ENCODE measurements at regions not wholly inside any gene's neighbourhood (a gene's known extent, or its start where the extent isn't known, plus 50 kb on each side); places are given as distances from the start of the nearest gene placed in this dataset.
A peak's percentile ranks its signal among the peaks of the same experiment; 100 is the strongest.
"Not testable (repeated sequence)": the region's sequence is repeated elsewhere in the genome, so short reads cannot be mapped to it uniquely, and the experiment has no call there.

DNA sequence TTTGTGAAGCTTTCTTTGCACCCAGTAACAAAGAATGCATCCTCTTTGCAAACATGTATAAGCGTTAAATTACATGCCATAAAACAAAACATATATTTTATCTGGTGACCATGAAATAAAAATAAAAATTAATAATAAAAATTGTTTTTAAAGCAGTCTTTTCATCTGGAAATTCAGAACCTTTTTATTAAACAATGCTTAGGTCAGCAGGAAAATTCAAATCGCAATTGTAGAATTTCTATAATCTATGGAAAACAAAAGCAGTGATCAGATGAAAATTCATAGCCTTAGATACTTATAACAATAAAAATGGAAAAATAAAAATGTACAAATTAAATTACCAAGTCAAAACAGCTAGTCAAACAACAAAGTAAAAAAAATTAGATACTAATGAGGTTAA is 435.9 kb upstream of the CHAC2 start:
- no peak for ATAC-seq

DNA sequence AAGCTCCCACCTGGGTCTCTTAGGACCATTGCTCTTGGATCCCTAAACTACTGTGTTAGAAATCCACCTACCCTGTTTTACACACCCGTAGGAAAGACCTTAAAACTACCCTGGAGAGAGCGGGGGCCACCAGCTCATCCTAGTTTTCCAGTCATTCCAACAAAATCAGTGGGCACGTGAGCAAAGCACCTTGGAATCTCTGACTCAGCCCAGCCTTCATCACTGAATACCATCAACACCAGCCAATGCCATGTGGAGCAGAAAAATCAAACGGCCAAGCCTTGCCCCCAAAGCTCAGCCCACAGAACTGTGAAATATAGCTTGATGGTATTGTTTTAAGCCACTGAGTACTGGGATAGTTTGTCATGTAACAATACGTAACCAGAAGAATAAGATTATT is 449.7 kb upstream of the CHAC2 start:
- ATAC-seq (no peak), DNase-seq (no peak)
- no peaks in the 10 kb centered on the region for H3K9me3 Mint-ChIP-seq
- H3K27ac Mint-ChIP-seq, result no peak overlapping the region
- H3K4me3 Mint-ChIP-seq, result no peak overlapping the region
- H3K27me3 Mint-ChIP-seq, result no peaks in the 10 kb centered on the region
- no peaks in the 10 kb centered on the region for H3K4me1 Mint-ChIP-seq

More for the DNA sequence above, 435.9 kb upstream of the CHAC2 start:
- DNase-seq, result no peak
- Mint-ChIP-seq H3K27ac (no peak overlapping the region), H3K4me1 (no peaks in the 10 kb centered on the region), H3K4me3 (no peak overlapping the region), H3K9me3 (no peaks in the 10 kb centered on the region), H3K27me3 (no peaks in the 10 kb centered on the region)

DNA sequence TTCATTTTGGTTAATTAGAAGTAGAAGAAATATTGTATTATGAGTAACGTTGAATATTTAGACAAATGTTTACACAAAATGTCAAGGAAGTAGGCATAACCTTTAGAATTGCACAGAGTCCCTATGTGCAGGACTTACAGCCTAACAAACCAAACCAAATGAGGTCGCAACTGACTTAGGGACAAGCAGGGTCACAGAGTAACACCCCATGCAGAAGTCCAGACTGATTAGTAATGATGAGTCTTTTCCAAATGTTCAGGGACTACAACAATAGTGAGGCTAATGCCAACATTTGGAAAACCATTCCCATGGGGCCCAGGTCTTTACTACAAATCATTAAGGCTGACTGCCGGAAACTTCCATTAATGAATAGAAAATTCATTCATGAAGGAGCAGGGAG is 452.5 kb upstream of the CHAC2 start:
- Mint-ChIP-seq H3K27ac (no peak overlapping the region), H3K4me3 (no peak overlapping the region), H3K4me1 (no peaks in the 10 kb centered on the region), H3K27me3 (no peaks in the 10 kb centered on the region), H3K9me3 (no peaks in the 10 kb centered on the region)
- DNase-seq (no peak), ATAC-seq (no peak)

DNA sequence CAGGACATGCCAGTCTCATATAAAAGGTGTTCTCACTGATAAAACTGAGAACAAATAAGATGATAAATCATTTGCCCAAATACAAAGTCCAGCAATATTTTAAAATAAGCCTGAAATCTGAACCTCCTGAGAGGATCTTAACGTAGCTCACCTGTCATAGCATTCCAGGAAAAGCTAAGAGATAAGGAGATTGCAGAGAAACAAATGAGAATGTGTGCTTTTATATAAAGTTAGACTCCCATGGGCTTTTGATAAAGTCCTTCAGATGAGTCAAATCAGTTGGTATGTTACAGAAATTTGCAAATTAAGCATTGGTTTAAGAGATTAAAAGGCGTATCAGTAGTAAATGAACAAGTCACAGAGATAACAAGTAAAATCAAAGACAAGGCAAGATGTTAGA is 452.9 kb upstream of the CHAC2 start:
- ATAC-seq, result no peak
- no peak overlapping the region for H3K4me3 Mint-ChIP-seq
- no peaks in the 10 kb centered on the region for H3K27me3 Mint-ChIP-seq
- H3K27ac Mint-ChIP-seq, result no peak overlapping the region
- DNase-seq, result no peak
- no peaks in the 10 kb centered on the region for H3K4me1 Mint-ChIP-seq
- H3K9me3 Mint-ChIP-seq, result no peaks in the 10 kb centered on the region

DNA sequence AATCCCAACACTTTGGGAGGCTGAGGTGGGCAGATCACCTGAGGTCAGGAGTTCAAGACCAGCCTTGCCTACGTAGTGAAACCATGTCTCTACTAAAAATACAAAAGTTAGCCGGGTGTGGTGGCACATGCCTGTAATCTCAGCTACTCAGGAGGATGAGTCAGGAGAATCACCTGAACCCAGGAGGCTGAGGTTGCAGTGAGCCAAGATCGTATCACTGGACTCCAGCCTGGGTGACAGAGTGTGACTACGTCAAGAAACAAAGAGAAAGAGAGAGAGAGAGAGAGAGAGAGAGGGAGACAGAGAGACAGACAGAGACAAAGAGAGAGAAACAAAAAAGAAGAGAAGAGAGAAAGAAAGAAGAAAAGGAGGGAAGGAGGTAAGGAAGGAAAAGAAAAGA is 454.0 kb upstream of the CHAC2 start:
- not testable (repeated sequence) for ATAC-seq, H3K4me3 Mint-ChIP-seq, H3K9me3 Mint-ChIP-seq

DNA sequence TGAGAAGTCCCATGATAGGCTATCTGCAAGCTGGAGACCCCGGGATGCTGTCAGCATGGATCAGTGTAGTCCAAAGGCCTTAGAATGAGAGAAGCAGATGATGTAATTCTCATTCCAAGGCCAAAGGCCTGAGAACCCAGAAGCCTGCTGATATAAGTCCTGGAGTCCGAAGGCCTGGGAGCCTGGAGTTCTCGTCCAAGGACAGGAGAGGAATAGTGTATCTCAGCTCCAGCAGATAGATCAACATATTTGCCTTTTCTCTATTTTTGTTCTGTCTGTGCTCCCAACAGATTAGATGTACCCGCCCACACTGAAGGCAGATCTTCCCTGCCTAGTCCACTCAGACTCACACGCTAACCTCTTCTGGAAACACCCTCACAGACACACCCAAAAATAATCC is 454.9 kb upstream of the CHAC2 start:
- H3K27me3 Mint-ChIP-seq, result no peaks in the 10 kb centered on the region
- no peaks in the 10 kb centered on the region for H3K9me3 Mint-ChIP-seq
- ATAC-seq, result no peak
- no peak for DNase-seq
- no peak overlapping the region for H3K27ac Mint-ChIP-seq
- H3K4me3 Mint-ChIP-seq, result no peak overlapping the region
- H3K4me1 Mint-ChIP-seq, result no peaks in the 10 kb centered on the region

More for the DNA sequence above, 454.0 kb upstream of the CHAC2 start:
- H3K27me3 Mint-ChIP-seq, H3K27ac Mint-ChIP-seq, DNase-seq, H3K4me1 Mint-ChIP-seq: not testable (repeated sequence)

DNA sequence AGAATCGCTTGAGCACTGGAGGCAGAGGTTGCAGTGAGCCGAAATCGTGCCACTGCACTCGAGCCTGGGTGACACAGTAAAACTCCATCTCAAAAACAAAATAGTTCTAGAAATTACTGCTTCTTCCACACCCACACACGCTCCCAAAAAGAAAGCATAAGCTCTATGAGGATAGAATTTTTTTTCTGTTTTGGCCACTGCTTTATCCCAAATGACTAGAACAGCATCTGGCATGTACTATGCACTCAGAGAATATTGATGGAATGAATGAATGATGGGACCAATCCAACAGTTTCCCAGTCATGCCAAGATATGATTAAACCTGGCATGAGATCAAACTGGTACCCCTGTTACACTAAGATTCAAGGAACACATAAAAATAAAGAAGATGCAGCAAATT is 455.4 kb upstream of the CHAC2 start:
- H3K4me1 Mint-ChIP-seq, result no peaks in the 10 kb centered on the region
- H3K27me3 Mint-ChIP-seq, result no peaks in the 10 kb centered on the region
- DNase-seq (no peak), ATAC-seq (no peak)
- H3K9me3 Mint-ChIP-seq, result no peaks in the 10 kb centered on the region
- H3K27ac Mint-ChIP-seq, result no peak overlapping the region
- H3K4me3 Mint-ChIP-seq, result no peak overlapping the region

DNA sequence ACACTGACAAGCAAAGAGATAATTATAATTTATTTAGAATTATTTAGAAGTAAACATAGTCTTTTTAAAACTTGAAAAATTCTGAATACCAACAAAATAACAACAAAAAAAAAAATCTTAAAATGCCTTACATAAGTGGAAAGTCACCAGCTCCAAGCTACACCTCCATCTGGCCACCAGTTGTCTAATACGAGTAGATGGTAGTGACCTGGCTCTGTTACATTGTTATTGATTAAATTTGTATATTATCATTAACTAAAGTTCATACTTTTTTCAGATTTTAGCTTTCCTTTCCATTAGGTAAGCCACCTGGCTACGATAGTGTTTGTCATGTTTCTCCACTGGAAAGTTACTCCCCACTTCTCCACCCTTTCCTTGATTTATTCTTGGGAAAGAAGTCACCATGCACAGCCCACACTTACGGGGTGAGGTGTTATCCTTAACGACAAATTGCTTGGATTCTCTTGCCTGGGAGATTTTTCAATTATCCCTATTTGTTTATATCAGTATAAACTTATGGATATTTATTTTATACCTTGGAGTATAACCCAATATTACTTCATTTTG is 464.5 kb upstream of the CHAC2 start:
- H3K4me3 Mint-ChIP-seq, result no peak overlapping the region
- no peaks in the 10 kb centered on the region for H3K4me1 Mint-ChIP-seq
- no peaks in the 10 kb centered on the region for H3K27me3 Mint-ChIP-seq
- DNase-seq, result no peak
- H3K9me3 Mint-ChIP-seq, result no peaks in the 10 kb centered on the region
- ATAC-seq, result no peak
- H3K27ac Mint-ChIP-seq, result no peak overlapping the region

DNA sequence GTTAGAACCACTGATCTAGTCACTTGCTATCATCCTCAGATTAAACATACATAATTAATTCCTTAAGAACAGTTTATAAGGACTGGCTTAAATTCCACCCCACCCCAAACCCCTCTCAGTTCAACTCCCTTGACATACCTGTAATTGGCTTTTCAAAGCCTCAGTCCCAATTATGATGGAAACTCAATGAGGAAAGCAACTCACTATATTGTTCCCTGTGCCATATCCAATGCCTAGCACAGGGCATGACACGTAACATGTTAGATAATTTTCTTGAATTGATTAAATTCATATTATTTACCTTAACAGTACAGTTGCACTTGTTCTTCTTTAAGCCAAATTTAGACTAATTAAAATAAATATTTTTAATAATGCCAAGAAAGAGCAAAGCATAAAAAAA is 465.1 kb upstream of the CHAC2 start:
- Mint-ChIP-seq H3K4me3 (no peak overlapping the region), H3K27ac (no peak overlapping the region), H3K27me3 (no peaks in the 10 kb centered on the region), H3K4me1 (no peaks in the 10 kb centered on the region), H3K9me3 (no peaks in the 10 kb centered on the region)
- DNase-seq (no peak), ATAC-seq (no peak)

DNA sequence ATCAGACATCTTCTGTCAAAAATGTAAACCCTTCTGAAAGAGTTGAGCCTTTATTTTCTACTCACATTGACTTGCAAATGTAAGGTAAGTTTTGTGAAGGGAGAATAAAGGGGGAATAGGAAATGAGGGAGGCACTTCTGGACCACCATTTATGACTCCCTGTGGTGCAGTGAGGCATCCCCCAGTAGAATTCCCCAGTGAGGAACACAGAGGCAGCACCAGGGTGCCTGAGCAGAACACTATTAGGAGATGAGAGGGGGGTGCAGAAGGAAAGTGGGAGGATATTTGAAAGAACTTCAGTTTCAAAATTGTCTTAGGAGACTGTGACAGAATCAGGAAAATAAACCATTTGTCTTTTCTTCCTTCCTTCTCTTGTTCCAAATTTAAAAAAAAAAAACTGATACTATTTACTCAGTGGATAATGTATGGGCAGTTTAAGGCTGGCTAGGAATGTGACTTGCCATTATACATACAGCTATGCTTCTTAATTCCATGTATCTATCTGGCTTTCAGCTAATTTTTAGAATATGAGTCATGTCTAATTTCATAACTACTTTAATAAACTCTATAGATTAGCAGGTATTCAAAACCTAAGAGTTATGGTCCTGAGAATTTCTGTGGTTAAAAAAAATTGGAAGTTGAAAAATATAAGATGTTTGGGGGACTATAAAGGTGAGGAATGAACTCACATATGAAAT is 478.1 kb upstream of the CHAC2 start:
- Mint-ChIP-seq H3K27ac (peak overlapping the region in 1 of 2 donors; percentile 40), H3K27me3 (no peaks in the 10 kb centered on the region), H3K4me1 (no peaks in the 10 kb centered on the region), H3K9me3 (peaks cover 0 to 5% of the 10 kb centered on the region in 2 donors), H3K4me3 (no peak overlapping the region)
- DNase-seq (no peak), ATAC-seq (no peak)

DNA sequence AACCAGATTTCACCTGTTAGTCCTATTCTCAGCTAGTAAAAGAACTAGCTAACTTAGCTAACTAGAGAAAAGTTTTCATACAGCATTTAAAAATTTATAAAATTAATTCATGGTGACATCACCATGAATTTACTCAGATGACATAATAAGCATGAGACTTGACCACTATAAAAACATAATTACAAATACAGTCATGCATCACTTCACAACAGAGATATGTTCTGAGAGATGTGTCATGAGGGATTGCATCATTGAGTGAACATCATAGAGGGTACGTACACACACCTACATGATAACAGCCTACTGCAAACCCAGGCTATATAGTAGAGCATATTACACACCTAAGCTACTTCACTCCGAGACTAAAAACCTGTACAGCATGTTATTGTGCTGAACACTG is 481.3 kb upstream of the CHAC2 start:
- Mint-ChIP-seq H3K4me3 (no peak overlapping the region), H3K4me1 (no peaks in the 10 kb centered on the region), H3K27ac (no peak overlapping the region), H3K27me3 (no peaks in the 10 kb centered on the region), H3K9me3 (no peaks in the 10 kb centered on the region)
- DNase-seq (no peak), ATAC-seq (no peak)

DNA sequence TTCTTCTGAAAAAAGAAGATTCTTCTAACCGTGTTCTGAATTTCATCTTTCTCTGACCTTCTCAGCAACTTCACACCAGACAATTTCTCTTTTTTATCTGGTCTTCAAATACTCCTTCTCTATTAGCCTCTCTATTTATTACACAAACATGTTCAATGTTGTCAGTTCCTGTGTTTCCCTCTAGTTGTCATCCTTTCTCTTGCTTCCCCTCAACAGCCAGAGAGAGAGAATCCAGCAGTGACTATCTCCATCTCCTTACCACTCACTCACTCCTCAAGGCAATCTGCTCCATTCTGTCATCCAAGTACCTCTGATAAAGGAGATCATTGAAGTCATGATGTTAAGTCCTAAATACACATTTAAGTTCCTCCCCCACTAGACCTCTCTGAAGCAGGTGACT is 491.9 kb upstream of the CHAC2 start:
- no peak overlapping the region for H3K4me3 Mint-ChIP-seq
- no peaks in the 10 kb centered on the region for H3K27me3 Mint-ChIP-seq
- no peaks in the 10 kb centered on the region for H3K4me1 Mint-ChIP-seq

DNA sequence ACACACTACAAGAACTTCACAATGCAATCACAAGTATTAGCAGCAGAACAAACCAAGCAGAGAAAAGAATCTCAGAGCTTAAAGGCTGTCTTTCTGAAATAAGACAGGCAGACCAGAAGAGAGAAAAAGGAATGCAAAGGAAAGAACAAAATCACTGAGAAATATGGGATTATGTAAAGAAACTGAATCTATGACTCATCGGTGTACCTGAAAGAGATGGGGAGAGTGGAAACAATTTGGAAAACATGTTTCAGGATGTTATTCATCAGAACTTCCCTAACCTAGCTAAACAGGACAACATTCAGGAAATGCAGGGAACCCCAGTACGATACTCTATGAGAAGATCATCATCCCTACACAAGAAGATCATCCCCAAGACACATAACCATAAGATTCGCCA is 499.0 kb upstream of the CHAC2 start:
- no peak for DNase-seq
- ATAC-seq, result no peak
- no peaks in the 10 kb centered on the region for H3K4me1 Mint-ChIP-seq
- peaks cover 0 to 6% of the 10 kb centered on the region in 2 donors for H3K9me3 Mint-ChIP-seq
- no peak overlapping the region for H3K27ac Mint-ChIP-seq
- no peaks in the 10 kb centered on the region for H3K27me3 Mint-ChIP-seq
- H3K4me3 Mint-ChIP-seq, result no peak overlapping the region

More for the DNA sequence above, 491.9 kb upstream of the CHAC2 start:
- DNase-seq (no peak), ATAC-seq (no peak)
- Mint-ChIP-seq H3K27ac (no peak overlapping the region), H3K9me3 (peaks cover 0 to 15% of the 10 kb centered on the region in 2 donors)

DNA sequence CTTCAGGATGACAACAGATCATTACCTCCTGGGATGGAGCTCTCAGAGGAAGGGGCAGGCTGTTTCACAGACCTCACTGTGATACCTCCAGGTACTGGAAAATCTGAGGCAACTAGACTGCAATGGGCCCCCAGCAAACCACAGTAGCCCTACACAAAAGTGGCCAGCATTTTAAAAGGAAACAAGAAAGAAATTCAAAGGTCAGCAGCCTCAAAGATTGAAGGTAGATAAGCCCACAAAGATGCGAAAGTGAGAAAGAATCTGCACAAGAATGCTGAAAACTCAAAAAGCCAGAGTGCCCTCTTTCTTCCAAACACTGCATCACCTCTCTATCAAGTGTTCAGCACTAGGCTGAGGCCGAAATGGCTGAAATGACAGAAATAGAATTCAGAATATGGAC is 499.5 kb upstream of the CHAC2 start:
- peaks cover 0 to 2% of the 10 kb centered on the region in 2 donors for H3K9me3 Mint-ChIP-seq
- ATAC-seq (no peak), DNase-seq (no peak)
- H3K4me1 Mint-ChIP-seq, result no peaks in the 10 kb centered on the region
- H3K27ac Mint-ChIP-seq, result no peak overlapping the region
- H3K27me3 Mint-ChIP-seq, result no peaks in the 10 kb centered on the region
- no peak overlapping the region for H3K4me3 Mint-ChIP-seq

DNA sequence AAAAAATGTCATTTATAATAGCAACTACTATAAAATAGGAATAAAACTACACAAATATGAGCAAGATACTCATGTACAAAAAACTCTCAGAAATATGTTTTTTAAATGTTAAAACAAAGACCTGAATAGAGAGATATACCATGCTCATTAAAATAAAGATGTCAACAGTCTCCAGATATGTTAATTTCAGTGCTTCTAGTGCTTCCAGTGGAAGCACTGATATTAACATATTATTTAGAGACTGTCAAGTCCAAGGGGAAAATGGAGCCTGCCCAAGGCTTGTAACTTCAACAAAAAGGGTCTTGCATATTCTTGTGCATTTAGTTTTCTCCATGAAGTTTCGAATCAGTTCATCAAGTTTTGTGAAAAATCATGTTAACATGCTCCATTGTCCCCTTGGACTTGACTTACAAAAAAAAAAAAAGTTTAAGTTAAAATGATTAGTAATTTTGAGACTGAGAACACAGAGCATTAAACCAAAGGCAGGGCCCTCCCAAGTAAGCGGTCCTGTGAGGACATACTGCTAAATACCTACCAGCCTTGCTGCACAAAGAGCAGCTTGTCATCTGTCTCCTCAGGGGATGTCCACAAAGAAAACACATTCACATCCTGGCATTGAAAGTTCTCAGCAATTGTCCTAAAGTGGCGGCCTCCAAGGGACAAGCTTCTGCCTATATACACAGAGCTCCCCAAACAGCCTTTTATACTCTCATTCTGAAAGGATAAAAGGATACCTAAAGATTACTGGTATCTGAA is 501.9 kb upstream of the CHAC2 start:
- ATAC-seq (no peak), DNase-seq (no peak)
- H3K27ac Mint-ChIP-seq, result no peak overlapping the region
- H3K9me3 Mint-ChIP-seq, result peaks cover 0 to under 1% of the 10 kb centered on the region in 2 donors
- no peaks in the 10 kb centered on the region for H3K27me3 Mint-ChIP-seq
- H3K4me3 Mint-ChIP-seq, result no peak overlapping the region
- H3K4me1 Mint-ChIP-seq, result no peaks in the 10 kb centered on the region

DNA sequence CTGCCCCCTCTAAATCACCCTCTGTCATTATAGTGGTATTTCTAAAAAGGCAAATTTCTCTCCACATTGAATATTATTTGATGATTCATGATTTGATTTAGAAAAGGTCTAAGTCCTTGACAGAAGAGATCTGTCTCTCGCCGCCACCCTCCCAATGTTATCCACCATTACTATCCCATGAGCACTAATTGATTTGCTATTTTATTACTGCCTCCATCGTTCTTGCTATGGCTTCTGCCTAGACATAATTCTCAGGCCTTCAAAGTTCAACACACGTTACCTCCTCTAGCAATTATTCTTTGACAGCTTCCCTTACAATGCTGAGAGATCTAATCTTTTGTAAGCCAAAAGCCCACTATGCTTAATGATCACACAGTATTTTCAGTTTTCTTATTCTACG is 507.0 kb upstream of the CHAC2 start:
- Mint-ChIP-seq H3K27ac (no peak overlapping the region), H3K9me3 (peaks cover 5 to 16% of the 10 kb centered on the region in 2 donors), H3K4me3 (no peak overlapping the region), H3K4me1 (no peaks in the 10 kb centered on the region), H3K27me3 (no peaks in the 10 kb centered on the region)
- DNase-seq, result no peak
- no peak for ATAC-seq

All from stimulated activated naive CD8-positive, alpha-beta T cell treated with anti-CD3 and anti-CD28 coated beads, Interleukin-15, amount 100 ng/mL, for 72 hours (primary cell).